HG02852 (cell line): ENCODE measurements at regions not wholly inside any gene's neighbourhood (a gene's known extent, or its start where the extent isn't known, plus 50 kb on each side); places are given as distances from the start of the nearest gene placed in this dataset.

ENCODE experiments used
- ATAC-seq: cut with Tn5 transposase; IDR thresholded peaks from one replicate; pipeline ENCODE4 v1.9.1; 2021; ENCODE audit warnings: mild to moderate bottlenecking, moderate library complexity; ENCODE audit not compliant: unreplicated experiment

DNA sequence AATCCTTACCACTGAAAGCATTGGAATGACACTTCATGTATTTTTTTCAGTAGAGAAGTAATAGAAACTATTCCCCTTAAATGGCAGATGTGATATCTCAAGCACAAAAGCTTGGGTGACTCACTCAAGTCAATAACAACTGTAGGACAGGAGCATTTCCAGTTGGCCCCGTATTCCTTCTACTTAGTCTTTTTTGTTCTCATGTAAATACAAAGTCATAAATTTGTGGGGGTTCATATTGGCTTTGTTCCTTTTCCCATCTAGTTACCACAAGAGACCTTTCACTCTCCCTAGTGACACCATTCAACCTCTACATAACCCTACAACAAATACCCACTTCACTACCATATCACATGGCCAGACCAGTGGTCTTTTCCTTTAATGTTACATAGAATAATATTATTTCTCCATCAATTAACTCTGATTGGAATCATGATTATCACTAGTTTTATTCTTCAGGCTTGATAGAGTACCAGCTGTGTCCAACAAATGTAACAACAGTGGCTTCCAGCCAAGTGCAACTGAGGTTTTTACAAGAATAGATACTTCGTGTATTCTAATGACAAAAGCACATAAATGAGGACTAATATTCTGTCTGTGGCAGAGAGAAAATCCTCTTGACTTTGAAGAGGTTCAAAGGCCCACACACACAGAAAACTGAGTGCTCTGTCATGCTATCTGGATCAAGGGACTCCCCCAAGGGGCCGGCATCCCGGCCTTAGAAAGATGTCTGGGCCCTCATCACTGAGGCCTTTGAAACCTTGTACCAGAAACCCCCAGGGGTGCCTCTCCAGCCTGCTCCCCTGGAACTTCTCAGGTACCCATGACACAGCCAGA, 94.0 kb upstream of the THBS1 start:
- no peak for ATAC-seq

DNA sequence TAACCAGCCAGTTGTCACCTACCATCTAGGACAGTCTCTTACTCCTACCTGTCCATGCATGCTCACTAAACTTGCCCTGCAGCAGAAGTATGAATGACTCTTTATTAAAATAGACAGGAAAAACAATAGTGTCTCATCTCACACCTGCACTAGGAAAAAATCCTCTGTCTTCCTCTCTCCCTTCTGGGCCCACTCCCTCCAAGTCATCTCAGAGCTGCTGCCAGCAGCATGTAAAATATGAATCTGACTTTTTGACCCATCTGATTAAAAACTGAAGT, 93.5 kb upstream of the THBS1 start:
- no peak for ATAC-seq

GRCh38 chr15:39488516-39488915, 92.4 kb upstream of the THBS1 start:
- no peak for ATAC-seq

GRCh38 chr15:39488961-39489360, 91.9 kb upstream of the THBS1 start:
- no peak for ATAC-seq

DNA sequence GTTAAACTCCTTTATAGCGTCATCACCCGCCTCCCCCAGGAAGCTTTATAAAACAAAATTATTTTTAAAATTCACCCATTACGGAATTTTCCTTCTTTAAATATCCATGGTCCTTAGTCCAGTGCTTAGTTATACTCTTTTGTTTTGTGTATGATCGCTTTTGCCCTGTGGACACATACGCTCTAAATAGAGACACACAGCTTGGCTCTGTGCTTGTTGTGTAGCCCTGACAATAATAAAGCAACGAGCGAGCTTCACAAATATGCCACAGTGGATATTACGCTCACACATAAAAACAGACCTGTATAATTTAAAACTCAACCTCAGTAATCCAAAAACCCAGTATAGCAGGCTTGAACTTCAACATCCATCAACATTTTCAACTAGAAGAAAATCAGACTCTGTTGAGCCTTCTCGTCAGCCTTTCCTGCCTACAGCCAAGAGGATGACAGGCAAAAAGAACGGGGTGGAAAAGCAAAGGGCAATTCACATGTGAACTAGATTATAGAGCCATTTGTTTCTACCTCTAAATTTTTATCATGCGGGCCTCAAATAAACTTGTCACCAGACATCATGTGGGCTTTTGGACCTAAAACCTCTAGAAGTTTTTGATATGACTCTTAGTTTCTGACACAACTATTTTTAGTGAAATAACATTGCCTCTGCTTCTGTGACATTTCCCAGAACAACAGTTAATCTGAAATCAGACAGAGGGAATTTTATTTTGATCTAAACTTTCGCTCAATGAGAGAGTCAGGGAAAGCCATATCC, 89.6 kb upstream of the THBS1 start:
- no peak for ATAC-seq

DNA sequence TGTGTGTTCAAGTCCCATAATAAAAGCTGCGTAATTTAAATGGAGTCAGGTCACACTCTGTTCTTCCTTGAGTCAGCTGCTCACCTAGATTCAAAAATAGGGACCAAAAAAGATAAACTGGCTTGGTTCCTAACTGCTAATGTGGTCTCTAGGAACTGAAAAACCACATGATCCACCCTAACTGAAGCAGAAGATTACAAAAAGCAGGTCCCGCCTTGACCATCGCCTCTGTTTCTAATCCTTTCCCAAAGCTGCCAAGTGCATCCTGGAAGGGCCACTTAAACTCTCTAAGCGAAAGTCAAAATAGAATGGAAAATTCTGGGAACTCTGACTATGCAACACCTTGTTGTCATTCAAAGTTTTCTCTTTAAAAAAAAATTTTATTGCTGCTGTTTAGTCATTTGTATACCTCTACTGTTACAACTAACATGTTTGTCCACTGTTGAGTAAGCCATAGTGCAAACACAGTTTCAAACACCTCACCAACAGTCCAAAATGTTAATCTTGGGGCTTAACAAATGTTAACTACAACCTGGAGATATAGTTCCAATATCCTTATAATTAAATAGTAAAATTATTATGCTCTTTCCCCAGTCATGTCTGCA, 88.9 kb upstream of the THBS1 start:
- ATAC-seq: no peak

GRCh38 chr15:39493424-39494067, 87.3 kb upstream of the THBS1 start:
- no peak for ATAC-seq

- ATAC-seq: no peak
Observed at GRCh38 chr15:39494462-39494861, 86.4 kb upstream of the THBS1 start.

GRCh38 chr15:39495871-39496840, 84.7 kb upstream of the THBS1 start:
- ATAC-seq: no peak

DNA sequence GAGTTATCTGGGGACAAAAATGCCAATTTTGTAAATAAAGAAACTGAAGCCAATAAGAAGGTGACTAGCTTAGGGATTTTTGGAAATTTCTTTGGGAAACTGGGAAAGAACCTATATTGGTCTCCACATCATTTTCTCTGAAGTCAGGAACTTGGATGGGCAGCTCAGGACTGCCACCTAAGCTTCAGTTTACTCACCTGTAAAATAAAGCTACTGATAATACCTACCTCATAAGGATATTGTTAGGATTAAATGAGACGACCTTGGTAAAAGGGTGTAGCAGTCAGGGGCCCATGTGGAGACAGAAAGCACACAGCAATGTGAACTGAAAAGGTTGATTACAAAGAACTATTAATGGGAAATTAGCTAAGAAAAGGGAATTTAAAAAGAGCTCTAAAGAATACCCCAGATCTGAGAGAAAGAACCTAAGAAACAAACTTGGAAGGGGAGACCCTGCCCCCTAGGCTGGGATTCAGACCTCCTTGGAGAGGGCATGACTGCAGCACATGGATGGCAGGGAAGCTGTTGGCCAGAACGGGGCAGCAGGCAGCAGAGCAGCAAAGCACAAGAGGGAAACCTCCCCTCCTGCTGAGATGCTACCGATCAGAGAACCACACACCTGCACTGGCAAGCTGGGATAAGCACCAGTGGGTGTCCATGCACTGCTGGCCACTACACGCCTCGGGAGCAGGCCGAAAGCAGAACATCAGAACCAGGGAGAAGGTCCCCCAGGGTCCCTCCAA, 83.7 kb upstream of the THBS1 start:
- no peak for ATAC-seq

DNA sequence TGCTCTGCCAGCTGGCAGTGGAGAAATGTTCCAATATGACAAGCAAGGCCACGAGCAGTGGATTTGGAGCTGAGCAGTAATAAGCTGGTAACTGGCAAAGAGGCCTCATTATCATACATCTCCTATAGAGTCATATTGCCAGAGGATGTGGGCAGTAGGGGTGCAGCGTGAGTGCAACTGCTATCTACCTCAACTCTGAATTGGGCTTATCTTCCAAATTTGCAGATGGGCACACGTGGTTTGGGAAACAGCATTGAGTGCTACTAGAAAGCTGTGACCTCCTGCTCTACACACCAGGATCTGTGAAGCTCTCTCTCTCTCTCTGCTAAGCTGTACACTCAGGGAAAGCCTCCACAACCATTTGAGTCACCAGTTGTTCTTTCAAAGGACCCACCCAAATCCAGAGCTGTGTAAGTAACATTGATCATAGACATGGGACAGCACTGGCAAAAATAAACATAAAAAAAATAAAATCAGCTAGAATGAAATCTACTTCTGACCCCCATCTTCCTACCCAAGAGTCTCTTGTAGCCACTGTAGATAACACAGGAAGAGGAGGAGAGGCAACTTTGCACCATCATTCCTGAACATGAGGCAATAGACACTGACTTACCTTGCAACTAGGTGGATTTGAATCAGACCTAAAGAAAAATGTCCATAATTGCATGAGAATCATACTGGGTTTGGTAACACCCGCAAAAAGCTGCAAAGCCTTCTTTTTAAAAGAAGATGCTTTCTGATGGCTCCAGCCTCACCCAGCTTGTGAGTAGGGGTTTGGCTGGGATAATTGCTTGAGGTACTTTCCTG, 82.9 kb upstream of the THBS1 start:
- no peak for ATAC-seq

- no peak for ATAC-seq
Observed at GRCh38 chr15:39498629-39499028, 82.2 kb upstream of the THBS1 start.

GRCh38 chr15:39499042-39499441, 81.8 kb upstream of the THBS1 start:
- no peak for ATAC-seq

DNA sequence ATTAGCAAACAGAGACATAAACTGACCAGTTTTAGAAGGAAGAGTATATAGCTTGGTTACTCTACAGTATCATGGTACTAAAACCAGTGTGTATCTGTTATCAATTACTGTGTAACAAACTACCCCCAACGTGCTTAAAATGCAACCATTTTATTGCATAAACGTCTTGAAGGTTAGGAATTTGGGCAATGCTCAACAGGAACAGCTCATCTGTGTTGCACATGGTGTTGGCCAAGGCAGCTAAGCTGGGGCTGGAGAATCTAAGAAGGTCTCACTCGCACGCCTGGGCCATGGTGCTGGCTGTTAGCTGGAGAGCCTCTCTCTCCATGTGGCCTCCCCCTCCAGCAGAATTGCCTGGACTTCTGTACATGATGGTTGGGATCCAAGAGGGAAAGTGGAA, 81.2 kb upstream of the THBS1 start:
- no peak for ATAC-seq

DNA sequence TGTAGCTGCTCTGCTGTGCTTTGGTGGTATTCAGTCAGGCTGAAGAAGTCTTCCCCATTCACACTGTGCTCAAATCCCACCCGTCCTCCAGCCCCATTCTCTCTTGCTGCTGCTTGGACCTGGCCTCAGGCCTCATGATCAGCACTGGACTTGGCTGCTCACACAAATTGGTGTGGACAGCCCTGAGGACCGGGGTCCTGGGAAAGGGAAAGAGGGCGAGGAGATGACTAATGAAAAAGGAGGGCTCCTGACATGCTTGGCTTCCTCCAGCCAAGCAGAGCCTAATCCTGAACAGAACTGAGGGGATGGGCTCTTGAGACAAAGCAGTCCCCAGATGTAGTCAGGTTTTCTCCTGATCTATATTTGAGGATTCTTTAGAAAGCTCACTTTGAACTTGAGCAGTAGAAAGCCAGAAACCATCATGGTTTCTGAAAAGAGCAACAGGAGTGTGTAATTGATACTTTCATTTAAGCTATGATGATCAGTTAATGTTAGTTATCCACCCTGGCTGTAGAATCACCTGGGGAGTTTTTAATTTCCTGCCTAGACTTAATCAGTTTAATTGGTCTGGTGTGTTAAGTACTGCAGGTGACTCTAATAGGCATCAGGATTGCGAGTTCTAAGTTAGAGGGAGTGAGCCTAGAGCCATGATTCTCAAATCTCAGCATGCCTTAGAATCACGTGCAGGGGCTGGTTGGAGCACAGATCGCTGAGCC, 79.4 kb upstream of the THBS1 start:
- ATAC-seq: no peak

- no peak for ATAC-seq
Observed at GRCh38 chr15:39502082-39502447, 78.8 kb upstream of the THBS1 start.

GRCh38 chr15:39502611-39503195, 78.2 kb upstream of the THBS1 start:
- ATAC-seq: no peak

DNA sequence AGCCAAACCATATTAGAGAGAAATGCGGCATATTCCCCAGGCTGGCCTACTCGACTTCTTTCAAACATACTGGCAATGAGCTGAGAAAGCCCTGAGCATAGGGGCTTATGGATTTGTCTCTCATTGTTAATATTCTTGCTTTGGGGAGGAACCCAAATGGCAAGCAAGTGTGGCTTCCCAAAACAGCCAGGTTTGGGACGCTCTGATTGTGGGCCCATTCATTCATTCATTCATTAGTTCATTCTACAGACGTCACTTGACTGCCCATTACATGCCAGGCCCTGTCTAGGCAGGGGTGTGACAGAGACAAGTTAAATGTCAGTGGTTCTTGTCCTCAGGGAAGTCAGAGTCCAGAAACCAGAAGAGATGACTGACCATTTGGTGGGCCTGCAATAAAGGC, 77.4 kb upstream of the THBS1 start:
- no peak for ATAC-seq
